ENCODE measurements at regions not wholly inside any gene's neighbourhood (a gene's known extent, or its start where the extent isn't known, plus 50 kb on each side); places are given as distances from the start of the nearest gene placed in this dataset.

GRCh38 chr13:112003941-112004340, 63.0 kb upstream of the SOX1 start (continued):
- TF ChIP-seq CHD7 (IDR thresholded peaks at IDR 0.05; ENCODE audit: insufficient replicate concordance, low read length) (no peak), BRCA1 (IDR thresholded peaks at IDR 0.05; ENCODE audit: low read depth, low read length) (no peak), TAF7 (optimal IDR thresholded peaks at IDR 0.05; ENCODE audit: borderline replicate concordance, low read depth, low read length) (no peak), GTF2F1 (IDR thresholded peaks at IDR 0.05; ENCODE audit: borderline replicate concordance, low read depth, low read length) (no peak), NANOG (IDR thresholded peaks at IDR 0.05; ENCODE audit: insufficient read depth, low read depth, low read length, poor library complexity, severe bottlenecking) (no peak), POLR2A (IDR thresholded peaks at IDR 0.05; ENCODE audit: control extremely low read depth in 1 of 2, low read depth in 2 of 2, low read length in 2 of 2) (no peak), ZNF274 (IDR thresholded peaks at IDR 0.05; ENCODE audit: borderline replicate concordance, extremely low read depth, low read length) (no peak), KDM5A (IDR thresholded peaks at IDR 0.05; ENCODE audit: low read length) (no peak), ATF2 (IDR thresholded peaks at IDR 0.05; ENCODE audit: low read length) (no peak), SIX5 (IDR thresholded peaks at IDR 0.05; ENCODE audit: low read depth, low read length) (no peak), EGR1 (IDR thresholded peaks at IDR 0.05; ENCODE audit: borderline replicate concordance, low read depth, low read length) (no peak)
